Inflammatory macrophage treated with lipopolysaccharide for 1 hour (primary cell): ENCODE measurements at regions not wholly inside any gene's neighbourhood (a gene's known extent, or its start where the extent isn't known, plus 50 kb on each side); places are given as distances from the start of the nearest gene placed in this dataset.

Experiments used
- DNase-seq, 2 donors: peaks; one replicate each; pipeline ENCODE4 v3.0.0-alpha.2; 2020 to 2022

GRCh38 chr15:87133704-87134103 is 1054.0 kb downstream of the AGBL1 start:
- DNase-seq, result no peak

GRCh38 chr15:87131067-87131466 is 1051.4 kb downstream of the AGBL1 start:
- no peak for DNase-seq

GRCh38 chr15:87129916-87130315 is 1050.2 kb downstream of the AGBL1 start:
- DNase-seq, result no peak

GRCh38 chr15:87123676-87124382 is 1044.2 kb downstream of the AGBL1 start:
- no peak for DNase-seq

GRCh38 chr15:87121336-87121735 is 1041.7 kb downstream of the AGBL1 start:
- DNase-seq, result no peak

- no peak for DNase-seq
Measured at GRCh38 chr15:87120555-87120954, 1040.9 kb downstream of the AGBL1 start.

- DNase-seq, result no peak
Measured at GRCh38 chr15:87118846-87119245, 1039.2 kb downstream of the AGBL1 start.

- no peak for DNase-seq
Measured at GRCh38 chr15:87118435-87118834, 1038.8 kb downstream of the AGBL1 start.

GRCh38 chr15:87115795-87116194 is 1036.1 kb downstream of the AGBL1 start:
- DNase-seq, result no peak

- no peak for DNase-seq
Measured at GRCh38 chr15:87099916-87100315, 1020.2 kb downstream of the AGBL1 start.

GRCh38 chr15:87089551-87089950 is 1009.9 kb downstream of the AGBL1 start:
- DNase-seq, result no peak

GRCh38 chr15:87083201-87083600 is 1003.5 kb downstream of the AGBL1 start:
- DNase-seq, result no peak

- no peak for DNase-seq
Measured at GRCh38 chr15:87082581-87082980, 1002.9 kb downstream of the AGBL1 start.

- DNase-seq, result no peak
Measured at GRCh38 chr15:87080547-87080946, 1000.9 kb downstream of the AGBL1 start.
